ENCODE measurements at regions not wholly inside any gene's neighbourhood (a gene's known extent, or its start where the extent isn't known, plus 50 kb on each side); places are given as distances from the start of the nearest gene placed in this dataset.

- Histone ChIP-seq H2AFZ (ENCODE audit: low read length) (no peak overlapping the region), H3K9me3 (ENCODE audit: low read depth, low read length) (peaks cover 7% of the 10 kb centered on the region), H4K20me1 (ENCODE audit: insufficient read depth, low read length) (no peaks in the 10 kb centered on the region), H3K36me3 (ENCODE audit: insufficient read depth, low read length) (no peaks in the 10 kb centered on the region), H3K79me2 (ENCODE audit: insufficient read depth, low read length) (no peaks in the 10 kb centered on the region), H3K27ac (ENCODE audit: low read depth, low read length) (no peak overlapping the region), H3K4me3 (ENCODE audit: insufficient read depth, low read length) (no peak overlapping the region), H3K4me2 (ENCODE audit: insufficient read depth, low read length) (no peak overlapping the region), H3K4me1 (ENCODE audit: insufficient read depth, low read length) (no peaks in the 10 kb centered on the region), H3K27me3 (ENCODE audit: insufficient read depth, low read length) (no peaks in the 10 kb centered on the region)
- TF ChIP-seq CTCF (IDR thresholded peaks at IDR 0.05; ENCODE audit: extremely low read depth, low read depth, low read length): no peak
- no peak for DNase-seq (ENCODE audit: insufficient read length, low spot score, missing footprints)
These were observed 301.7 kb downstream of the MRPS30 start for GRCh38 chr5:45110399-45110798.

GRCh38 chr5:45113726-45114125, 305.0 kb downstream of the MRPS30 start:
- DNase-seq (ENCODE audit: insufficient read length, low spot score, missing footprints): no peak
- no peak overlapping the region for H3K4me2 ChIP-seq (ENCODE audit: insufficient read depth, low read length)
- H3K27me3 ChIP-seq (ENCODE audit: insufficient read depth, low read length): no peaks in the 10 kb centered on the region
- no peak overlapping the region for H3K27ac ChIP-seq (ENCODE audit: low read depth, low read length)
- no peaks in the 10 kb centered on the region for H3K4me1 ChIP-seq (ENCODE audit: insufficient read depth, low read length)
- no peaks in the 10 kb centered on the region for H3K79me2 ChIP-seq (ENCODE audit: insufficient read depth, low read length)
- no peak for TF ChIP-seq CTCF (IDR thresholded peaks at IDR 0.05; ENCODE audit: extremely low read depth, low read depth, low read length)
- H3K9me3 ChIP-seq (ENCODE audit: low read depth, low read length): peaks cover 7% of the 10 kb centered on the region
- H3K4me3 ChIP-seq (ENCODE audit: insufficient read depth, low read length): no peak overlapping the region
- no peaks in the 10 kb centered on the region for H4K20me1 ChIP-seq (ENCODE audit: insufficient read depth, low read length)
- no peaks in the 10 kb centered on the region for H3K36me3 ChIP-seq (ENCODE audit: insufficient read depth, low read length)
- H2AFZ ChIP-seq (ENCODE audit: low read length): no peak overlapping the region

GRCh38 chr5:45132972-45133371, 324.2 kb downstream of the MRPS30 start:
- Histone ChIP-seq H2AFZ (ENCODE audit: low read length) (no peak overlapping the region), H3K79me2 (ENCODE audit: insufficient read depth, low read length) (no peaks in the 10 kb centered on the region), H3K27ac (ENCODE audit: low read depth, low read length) (no peak overlapping the region), H3K36me3 (ENCODE audit: insufficient read depth, low read length) (no peaks in the 10 kb centered on the region), H3K4me1 (ENCODE audit: insufficient read depth, low read length) (no peaks in the 10 kb centered on the region), H4K20me1 (ENCODE audit: insufficient read depth, low read length) (no peaks in the 10 kb centered on the region), H3K4me3 (ENCODE audit: insufficient read depth, low read length) (no peak overlapping the region), H3K27me3 (ENCODE audit: insufficient read depth, low read length) (no peaks in the 10 kb centered on the region), H3K9me3 (ENCODE audit: low read depth, low read length) (peaks cover 4% of the 10 kb centered on the region), H3K4me2 (ENCODE audit: insufficient read depth, low read length) (no peak overlapping the region)
- no peak for TF ChIP-seq CTCF (IDR thresholded peaks at IDR 0.05; ENCODE audit: extremely low read depth, low read depth, low read length)
- DNase-seq (ENCODE audit: insufficient read length, low spot score, missing footprints): no peak

GRCh38 chr5:45162974-45163373, 354.2 kb downstream of the MRPS30 start:
- Histone ChIP-seq H3K36me3 (ENCODE audit: insufficient read depth, low read length) (no peaks in the 10 kb centered on the region), H3K79me2 (ENCODE audit: insufficient read depth, low read length) (no peaks in the 10 kb centered on the region), H3K27me3 (ENCODE audit: insufficient read depth, low read length) (no peaks in the 10 kb centered on the region), H2AFZ (ENCODE audit: low read length) (no peak overlapping the region), H4K20me1 (ENCODE audit: insufficient read depth, low read length) (no peaks in the 10 kb centered on the region), H3K9me3 (ENCODE audit: low read depth, low read length) (no peaks in the 10 kb centered on the region), H3K4me3 (ENCODE audit: insufficient read depth, low read length) (no peak overlapping the region), H3K27ac (ENCODE audit: low read depth, low read length) (no peak overlapping the region), H3K4me2 (ENCODE audit: insufficient read depth, low read length) (no peak overlapping the region), H3K4me1 (ENCODE audit: insufficient read depth, low read length) (no peaks in the 10 kb centered on the region)
- no peak for TF ChIP-seq CTCF (IDR thresholded peaks at IDR 0.05; ENCODE audit: extremely low read depth, low read depth, low read length)
- no peak for DNase-seq (ENCODE audit: insufficient read length, low spot score, missing footprints)
